Mucosa of gallbladder (tissue), 1 donor: ENCODE measurements at regions not wholly inside any gene's neighbourhood (a gene's known extent, or its start where the extent isn't known, plus 50 kb on each side); places are given as distances from the start of the nearest gene placed in this dataset.

ENCODE experiments used
- DNase-seq: peaks from one replicate; pipeline ENCODE4 v3.0.0-alpha.2; 2020; ENCODE audit warnings: low spot score
- donor health status: DM: no; HTN: no; CAD: no.

DNA sequence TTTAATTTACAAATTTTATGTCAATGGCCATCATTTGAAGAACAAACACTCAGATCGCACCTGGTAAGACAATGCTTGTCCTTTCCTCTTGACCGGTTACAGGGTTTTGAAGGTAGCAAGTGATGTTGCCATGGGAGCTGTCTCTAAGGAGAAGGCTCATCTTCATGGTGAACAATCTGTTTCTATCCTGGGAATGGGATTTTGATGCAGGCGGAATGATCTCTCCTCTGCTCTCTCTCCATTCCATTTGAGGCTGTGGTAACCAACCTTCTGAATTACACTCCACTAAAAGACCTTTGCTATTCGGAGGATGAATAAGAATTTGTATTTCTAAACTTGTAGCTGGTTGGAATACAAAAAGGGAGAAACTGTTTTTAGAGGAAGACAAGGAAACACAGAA lies 57.9 kb upstream of the SLC5A9 start:
- no peak for DNase-seq

DNA sequence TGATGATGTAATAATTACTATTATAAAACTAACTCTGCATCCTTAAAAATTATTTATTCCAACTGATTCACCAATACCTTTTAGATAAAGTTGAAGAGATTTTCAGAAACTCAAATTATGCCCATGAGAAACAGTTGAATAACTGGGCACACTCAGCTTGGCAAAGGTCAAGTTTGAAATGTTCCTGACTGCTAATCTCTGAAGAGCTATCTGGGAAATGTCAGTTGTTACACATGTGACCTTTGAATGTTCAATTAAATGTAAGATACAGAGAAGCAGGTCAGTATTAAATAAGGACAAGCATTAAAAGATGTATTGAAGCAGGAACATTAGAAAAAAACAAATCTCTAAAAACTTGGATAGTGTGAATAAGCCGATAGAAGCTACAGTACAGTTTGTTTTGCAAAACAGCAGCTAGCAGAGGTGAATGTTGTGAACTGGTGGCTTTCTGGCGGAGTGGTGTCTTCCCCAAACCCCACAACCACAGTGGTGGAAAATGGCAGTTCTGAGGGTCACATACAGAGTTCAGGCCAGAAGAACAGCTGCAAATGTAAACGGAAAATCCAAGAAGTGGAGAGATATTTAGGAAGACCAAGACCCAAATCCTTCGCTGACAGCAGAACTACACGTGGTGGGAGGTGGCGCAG lies 61.9 kb upstream of the SLC5A9 start:
- no peak for DNase-seq

DNA sequence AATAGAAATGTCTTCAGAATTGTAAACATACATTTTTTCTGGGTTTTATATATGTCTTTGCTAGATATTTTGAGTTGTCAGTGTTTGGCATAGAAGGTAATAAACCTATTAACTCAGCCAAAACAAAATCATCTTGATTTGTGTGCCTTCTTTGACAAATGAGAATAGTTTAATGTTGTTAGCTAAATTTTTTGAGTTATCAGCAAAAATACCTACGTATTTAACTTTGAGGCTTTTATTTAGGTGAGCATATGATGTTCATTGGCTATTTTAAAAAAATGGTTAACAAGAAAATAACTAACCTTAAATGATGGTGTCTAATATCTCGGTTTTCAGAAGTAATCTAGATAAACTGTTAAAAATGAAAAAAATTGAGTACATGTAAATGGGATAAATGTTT lies 83.2 kb upstream of the SLC5A9 start:
- no peak for DNase-seq

DNA sequence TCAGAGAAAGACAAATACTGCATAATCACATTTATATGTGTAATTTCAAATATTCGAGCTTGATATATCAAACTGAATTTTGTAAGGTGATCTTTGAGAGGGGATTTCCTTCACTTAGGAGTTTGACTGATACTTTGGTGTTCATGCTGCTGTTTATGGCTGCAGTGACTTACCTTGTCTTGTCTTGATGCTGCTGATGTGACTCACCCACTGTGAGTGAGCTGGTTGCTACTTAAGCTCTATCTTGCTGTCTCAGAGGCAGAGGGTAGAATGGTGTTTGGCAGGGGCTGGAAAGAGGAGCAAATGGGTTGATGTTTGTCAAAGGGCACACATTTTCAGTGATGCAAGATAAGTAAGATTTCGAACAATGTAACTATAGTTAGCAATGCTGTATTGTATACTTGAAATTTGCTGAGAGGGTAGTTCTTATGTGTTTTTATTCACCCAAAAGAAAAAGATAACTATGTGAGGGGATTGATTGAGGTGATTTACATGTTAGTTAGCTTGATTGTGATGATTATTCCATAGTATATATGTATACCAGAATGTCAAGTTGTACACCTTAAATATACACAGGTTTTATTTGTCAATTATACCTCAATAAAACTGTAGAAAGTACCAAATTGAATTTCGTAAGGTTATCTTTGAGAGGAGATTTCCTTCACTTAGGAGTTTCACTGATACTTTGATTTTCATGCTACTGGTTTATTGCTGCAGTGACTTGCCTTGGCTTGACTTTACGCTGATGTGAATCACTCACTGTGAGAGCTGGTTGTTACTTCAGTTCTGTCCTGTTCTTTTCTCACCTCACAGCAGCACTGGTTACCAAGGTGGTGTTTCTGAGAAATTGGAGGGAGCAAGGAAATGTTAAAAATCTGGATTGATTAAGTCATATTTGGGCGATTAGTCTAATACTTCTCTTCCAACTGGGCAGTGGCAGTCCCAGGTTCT lies 94.5 kb upstream of the SLC5A9 start:
- DNase-seq: no peak

DNA sequence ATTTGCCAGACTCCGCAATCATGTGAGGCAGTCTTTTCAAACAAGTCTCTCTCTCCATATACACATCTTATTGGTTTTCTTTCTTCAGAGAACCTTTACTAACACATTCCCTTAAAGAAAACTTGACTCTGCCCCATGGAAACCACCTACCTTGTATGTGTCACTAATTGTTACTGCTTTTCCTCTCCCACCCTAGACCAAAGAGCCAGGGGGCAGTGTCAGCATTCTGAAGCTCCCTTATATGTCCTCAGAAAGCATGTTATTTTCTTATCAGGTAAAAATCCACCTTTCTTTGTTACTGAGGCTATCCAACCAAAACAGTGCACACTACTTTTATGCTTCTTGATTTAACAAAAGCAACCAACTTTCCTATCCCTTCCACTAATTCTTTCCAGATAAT lies 98.9 kb upstream of the SLC5A9 start:
- DNase-seq: no peak

DNA sequence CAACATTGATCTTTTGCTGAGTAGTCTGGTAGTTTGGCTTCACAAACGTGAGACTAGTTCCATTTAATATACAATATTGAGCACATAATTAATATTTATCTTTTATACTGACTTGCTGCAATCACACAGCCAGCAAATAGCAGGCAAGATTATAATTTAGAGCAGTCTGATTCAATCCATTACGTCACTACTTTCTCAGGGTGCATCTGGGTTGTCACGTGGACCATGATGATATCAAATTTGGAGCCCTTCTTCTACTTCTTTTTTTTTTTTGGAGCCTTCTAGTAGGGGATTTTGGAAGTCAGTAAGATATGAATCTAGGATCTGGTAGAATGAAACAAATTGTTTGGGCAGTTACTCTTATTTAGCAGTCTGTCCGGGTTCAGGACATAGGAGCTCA lies 100.6 kb upstream of the SLC5A9 start:
- DNase-seq: no peak

DNA sequence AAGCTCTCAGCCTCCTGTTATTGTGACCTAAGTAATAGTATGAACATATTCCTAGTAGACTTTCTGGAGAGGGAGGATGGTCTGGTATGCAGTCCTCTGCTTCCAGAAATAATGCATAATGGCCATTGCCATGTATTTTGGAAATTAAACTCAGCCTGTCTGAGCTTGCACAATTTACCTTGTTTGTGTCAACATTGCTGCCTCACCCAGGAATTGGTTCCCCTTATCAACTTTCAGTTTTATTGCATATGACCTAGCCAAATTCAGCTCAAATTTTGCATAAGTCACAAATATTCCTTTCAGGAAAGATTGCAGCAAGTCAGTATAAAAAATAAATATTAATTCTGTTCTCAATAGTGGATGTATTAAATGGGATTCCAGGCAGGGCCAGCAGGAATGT lies 101.9 kb upstream of the SLC5A9 start:
- no peak for DNase-seq

DNA sequence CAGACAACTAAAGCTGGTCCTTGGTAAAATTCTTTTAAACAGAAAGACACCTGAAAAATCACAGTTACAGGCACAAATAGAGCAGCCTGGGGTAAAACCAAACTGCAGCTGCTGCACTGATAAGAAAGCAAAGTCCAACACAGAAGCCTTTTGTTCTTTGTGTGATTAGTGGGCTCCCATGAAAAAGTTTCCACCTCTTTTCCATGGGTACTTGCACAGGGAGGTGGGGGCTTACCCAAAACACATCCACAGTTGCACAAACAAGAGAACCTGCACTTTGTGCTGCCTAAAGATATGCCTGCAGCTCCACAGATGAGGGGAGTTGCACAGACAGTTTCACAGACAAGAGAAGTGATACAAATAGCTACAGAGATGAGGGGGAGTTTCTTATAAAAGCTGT lies 106.7 kb upstream of the SLC5A9 start:
- no peak for DNase-seq

DNA sequence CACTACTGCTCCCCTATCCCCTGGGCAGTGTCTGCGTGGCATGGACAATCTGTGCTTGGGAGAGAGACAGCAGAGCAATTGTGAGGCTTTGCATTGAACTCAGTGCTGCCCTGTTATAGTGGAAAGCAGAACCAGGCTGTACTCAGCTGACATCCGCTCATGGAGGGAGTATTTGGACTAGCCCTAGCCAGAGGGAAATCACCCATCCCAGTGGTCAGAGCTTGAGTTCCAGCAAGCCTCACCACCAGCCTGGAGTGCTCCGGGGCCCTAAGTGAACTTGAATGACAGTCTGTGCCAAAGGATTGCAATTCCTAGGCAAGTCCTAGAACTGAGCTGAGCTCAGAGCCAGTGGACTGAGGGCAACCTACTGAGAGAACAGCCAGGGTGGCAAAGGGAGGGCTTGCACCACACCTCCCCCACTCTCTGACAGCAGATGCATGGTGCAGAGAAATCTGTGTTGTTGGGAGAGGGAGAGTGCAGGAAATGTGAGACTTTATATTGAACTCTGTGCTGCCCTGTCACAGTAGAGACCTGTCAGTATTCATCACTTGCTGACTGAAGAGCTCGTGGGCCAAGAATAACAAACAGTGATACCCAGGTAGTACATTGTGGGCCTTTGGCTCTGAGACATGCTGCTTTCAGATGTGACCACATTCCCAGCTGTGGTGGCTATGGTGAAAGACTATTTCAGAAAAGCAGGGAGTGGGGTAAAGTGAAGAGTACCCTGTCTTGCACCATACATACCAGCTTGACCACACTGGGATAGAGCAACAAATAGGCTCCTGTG lies 107.7 kb upstream of the SLC5A9 start:
- no peak for DNase-seq

DNA sequence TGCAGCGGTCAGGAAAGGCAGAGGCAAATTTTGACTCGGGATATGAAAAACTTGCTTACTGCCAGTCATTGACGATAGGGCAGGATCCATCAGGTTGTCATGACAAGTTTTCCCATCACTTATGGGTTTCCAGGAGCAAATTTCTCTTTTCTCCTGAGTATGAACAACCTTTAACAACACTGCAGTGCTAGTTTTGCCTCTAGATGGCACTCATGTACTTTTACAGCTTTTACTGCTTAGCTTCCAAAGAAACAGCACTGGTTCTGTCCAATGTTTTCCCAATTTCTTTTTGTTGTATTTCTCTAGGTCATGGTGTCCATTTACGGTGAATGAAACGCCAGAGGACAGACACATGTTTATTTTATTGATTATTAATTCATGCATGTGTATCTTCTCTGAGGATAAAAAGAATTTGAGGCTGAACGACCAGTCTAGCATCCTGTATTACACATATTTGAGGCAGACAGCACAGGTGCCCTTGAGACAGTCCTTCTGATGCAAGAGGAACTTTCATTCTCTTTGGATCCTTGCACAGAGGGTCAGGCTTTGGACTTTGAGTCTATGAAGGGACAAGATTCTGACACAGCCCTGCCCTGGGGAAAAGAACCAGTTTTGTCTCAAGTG lies 112.3 kb upstream of the TRABD2B start:
- DNase-seq: peak; percentile 48

DNA sequence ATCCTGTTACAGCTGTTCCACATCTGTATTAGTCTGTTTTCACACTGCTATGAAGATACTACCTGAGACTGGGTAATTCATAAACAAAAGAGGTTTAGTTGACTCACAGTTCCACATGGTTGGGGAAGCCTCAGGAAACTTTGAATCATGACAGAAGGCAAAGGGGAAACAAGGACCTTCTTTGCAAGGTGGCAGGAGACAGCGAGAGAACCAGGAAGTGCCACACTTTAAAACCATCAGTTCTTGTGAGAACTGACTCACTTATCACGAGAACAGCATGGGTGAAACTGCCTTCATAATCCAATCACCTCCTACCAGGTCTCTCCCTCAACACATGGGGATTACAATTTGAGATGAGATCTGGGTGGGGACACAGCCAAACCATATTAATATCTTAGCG lies 110.3 kb upstream of the TRABD2B start:
- DNase-seq: no peak

DNA sequence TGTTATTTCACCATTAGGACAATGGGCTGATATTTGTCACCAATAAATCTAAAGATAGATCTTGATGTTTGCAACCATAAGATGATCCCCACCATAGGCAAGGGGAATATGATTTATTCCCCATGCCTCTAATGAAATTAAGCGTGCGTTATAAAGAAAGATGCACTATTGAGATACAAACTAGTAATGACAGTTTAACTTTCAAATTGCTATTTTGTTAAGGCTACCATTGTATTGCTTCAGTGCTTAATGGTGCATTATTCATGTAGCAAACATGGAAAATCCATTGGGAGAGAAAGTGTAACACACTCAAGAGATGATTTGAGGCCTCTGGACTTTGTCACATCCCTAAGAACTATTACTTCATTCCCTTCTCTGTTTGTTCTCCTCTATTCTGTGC lies 108.9 kb upstream of the TRABD2B start:
- DNase-seq: no peak

DNA sequence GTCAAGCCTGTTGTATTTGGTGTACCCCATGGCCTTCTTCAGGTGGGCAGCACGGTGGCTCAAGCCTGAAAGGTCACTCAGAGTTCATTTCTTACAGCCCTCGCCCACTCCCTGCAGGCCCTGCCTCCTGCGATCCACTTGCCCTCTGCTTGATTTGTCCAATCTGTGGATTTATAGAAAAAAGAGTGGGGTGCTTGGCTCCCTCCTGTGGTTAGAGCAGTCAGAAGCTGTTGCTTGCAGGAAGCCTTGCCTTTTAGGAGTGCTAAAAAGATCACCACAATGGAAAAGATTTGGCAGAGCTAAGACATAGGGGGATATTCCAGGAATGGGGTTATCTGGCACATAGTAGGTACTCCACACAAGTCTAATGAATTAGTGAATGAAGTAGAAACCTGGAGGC lies 108.0 kb upstream of the TRABD2B start:
- DNase-seq: no peak

DNA sequence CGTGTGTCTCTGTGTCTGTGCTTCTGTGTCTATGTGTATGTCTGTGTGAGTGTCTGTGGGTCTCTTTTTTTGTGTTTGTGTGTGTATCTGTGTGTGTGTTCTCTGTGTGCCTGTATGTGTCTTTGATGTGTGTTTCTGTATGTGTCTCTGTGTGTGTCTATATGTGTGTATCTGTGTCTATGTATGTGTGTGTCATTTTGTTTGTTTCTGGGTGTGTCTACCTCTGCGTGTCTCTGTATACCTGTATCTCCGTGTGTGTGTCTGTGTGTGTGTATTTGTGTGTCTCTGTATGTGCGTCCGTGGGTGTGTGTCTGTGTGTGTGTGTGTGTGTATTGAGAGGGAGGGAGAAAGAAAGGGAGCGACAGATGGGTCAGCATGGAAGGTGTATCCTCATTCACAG lies 106.3 kb upstream of the TRABD2B start:
- DNase-seq: no peak

DNA sequence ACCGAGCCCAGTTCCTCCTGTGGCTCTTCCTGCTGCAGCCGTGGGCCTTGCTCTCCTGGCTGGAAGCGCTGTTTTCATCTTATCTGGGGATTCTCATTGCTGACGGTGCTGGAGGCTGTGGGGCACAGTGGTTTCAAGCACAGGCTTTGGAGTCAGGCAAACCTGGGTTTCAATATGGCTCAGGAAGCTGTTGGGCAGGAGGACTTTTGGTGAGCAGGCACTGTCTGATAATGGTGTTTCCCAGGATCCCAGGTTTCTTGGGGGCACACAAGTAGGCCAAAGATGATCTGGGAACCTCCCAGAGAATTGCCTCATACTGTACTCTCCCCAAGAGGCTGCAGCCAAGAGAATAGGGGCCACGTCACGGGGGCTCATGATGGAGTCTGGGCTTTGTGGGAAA lies 105.6 kb upstream of the TRABD2B start:
- no peak for DNase-seq

DNA sequence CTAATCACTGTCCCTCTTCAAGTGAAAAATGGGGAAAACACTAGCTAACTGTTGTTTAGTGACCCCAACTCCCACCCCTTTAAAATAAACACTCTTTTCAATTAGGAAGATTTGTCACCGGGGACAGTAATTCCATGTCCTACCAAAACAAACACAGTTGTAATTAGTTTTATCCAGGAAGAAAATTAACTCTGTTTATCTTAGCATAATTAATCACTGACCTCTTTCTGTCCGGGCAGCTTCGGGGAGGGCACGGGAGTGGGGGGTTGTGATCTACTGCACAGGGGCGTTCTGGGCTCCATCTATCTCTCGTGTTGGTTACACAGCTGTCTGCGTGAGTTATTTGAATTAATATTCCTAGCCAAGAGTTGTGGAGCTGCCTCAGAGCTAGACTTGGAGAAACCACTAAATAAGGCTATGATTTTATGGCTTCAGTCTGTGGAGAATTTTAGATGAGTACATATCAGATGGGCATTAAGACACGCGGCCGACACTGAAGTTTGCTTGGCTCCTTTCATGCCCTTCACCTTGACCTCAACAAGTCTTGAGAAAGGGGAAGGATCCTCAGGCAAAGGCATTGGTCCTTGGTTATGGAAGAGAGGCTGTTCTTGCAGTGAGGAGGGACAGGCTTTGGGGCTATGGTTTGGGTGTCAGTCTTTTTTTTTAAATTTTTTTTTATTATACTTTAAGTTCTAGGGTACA lies 102.0 kb upstream of the TRABD2B start:
- no peak for DNase-seq

DNA sequence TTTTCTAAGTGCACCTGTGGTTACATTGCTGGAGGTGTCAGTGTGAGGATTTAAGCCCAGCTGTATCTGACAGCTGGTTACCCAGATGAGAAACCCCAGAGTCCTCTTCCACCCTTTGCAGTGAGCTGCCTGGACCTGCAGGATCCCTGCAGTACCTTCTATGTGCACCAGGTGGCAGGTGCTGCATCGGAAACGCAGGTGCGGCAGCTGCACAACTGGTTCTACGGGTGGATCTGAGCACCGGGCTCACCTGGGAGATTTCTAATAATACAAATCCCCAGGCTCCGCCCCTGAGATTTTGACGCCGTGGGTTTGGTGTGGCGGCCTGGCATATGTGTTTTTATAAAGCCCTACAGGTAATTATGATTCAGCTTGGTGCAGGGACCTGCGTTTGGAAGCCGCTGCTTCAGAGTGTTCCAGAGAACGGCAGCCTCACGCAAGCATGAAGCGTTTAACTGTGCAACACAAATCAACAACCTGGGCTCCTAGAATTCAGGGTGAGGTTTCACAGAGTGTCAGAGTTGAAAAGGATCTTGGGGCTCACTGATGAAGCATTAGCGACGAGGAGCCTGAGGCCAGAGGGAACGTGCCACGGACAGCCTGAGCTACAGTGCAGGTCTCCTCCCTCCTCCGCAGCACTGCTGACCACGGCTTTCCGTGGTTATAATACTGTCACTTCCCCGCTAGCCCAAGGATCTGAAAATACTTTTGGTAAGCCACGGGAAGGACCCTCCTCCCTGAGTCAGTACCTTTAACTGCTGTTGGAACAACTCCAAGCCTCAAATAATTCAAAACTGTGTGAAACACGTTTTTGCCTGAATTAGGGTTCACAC lies 96.7 kb upstream of the TRABD2B start:
- DNase-seq: peak; percentile 85

DNA sequence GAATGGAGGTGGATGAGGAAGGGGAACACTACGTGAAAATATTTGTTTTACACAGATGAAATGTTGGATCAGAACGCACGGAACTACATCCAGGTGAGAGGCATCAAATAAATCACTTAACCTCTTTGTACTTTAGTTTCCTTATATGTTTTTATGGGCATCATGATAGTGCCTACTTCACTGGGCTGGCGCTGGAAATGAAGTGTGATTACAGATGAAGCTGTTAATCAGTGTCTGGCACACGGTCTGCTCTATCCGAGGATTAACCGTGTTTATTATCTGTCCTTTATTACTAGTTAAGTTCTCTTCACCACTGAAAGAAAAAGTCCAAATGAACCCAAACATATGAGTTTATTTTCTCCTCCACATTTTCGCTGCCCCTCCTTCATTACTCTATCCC lies 96.0 kb upstream of the TRABD2B start:
- DNase-seq: no peak

DNA sequence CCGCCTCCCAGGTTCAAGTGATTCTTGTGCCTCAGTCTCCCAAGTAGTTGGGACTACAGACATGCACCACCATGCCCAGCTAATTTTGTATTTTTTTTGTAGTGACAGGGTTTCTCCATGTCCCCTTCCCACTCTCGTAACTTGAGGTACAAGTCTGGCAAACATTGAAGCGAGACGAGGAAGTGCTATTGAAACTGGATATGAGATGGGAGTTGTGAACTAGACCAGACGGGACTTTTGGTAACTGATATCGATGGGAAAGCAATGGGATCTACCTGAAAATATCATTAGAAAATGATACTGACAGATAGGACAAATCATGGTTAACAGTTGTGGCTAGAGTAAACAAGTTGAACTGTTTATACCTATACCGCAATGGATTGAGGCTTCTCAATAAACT lies 95.2 kb upstream of the TRABD2B start:
- no peak for DNase-seq

DNA sequence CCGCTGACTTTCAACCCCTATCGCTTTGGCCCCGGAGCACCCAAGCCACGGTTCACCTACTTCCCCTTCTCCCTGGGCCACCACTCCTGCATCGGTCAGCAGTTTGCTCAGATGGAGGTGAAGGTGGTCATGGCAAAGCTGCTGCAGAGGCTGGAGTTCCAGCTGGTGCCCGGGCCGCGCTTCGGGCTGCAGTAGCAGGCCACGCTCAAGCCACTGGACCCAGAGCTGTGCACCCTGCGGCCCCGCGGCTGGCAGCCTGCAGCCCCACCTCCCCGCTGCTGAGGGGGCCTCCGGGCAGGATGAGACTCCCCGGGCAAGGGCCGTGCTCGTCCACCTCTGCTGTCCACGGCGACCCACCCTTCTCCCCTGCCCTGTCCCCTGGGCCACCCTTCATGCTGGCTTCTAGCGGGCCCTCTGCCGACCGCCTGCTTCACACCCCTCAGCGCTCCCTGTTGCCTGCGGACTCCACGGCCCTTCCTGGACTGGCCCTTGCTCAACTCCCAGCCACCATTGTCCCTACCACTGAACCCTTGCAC lies 92.2 kb upstream of the TRABD2B start:
- no peak for DNase-seq
